Brain pericyte (primary cell): ENCODE measurements at regions not wholly inside any gene's neighbourhood (a gene's known extent, or its start where the extent isn't known, plus 50 kb on each side); places are given as distances from the start of the nearest gene placed in this dataset.
"Not testable (repeated sequence)": the region's sequence is repeated elsewhere in the genome, so short reads cannot be mapped to it uniquely, and the experiment has no call there.

Experiments
- DNase-seq: peaks from one replicate; pipeline ENCODE4 v3.0.0-alpha.2; 2012; ENCODE audit warnings: low read depth, low spot score

DNA sequence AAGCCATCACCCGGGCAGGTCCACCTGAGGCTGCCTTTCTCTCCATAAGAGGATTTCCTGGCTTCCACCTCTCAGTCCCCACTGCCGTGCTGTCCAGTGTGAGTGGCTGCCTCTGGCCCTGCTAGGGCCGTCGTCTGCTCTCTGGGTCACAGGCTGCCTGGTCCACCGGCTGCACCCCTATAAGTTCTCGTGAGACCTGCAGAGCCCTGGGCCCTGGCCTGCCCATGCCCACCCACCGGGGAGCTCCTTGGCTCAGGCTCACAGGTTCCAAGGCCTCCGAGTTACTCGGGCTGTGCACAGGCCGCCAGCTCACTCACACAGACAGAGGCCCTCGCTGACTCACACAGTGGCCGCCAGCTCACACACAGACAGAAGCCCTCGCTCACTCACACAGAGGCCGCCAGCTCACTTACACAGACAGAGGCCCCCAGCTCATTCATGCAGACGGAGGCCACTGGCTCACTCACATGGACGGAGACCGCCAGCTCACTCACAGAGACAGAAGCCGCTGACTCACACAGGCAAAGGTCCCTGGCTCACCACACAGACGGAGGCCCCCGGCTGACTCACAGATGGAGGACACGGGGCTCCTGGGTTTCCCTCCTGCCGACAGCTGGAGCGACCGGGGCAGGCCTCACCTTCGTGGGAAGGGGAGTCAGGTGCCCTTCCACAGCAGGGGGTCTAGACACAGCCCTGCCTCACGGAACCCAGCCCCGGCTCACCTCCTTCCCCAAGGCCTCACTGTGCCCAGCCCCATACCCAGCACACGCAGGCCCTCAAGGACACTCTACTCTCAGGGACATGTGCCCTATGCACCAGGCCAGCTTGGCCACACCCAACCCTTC lies 334.1 kb upstream of the MYT1L start:
- DNase-seq, result no peak

DNA sequence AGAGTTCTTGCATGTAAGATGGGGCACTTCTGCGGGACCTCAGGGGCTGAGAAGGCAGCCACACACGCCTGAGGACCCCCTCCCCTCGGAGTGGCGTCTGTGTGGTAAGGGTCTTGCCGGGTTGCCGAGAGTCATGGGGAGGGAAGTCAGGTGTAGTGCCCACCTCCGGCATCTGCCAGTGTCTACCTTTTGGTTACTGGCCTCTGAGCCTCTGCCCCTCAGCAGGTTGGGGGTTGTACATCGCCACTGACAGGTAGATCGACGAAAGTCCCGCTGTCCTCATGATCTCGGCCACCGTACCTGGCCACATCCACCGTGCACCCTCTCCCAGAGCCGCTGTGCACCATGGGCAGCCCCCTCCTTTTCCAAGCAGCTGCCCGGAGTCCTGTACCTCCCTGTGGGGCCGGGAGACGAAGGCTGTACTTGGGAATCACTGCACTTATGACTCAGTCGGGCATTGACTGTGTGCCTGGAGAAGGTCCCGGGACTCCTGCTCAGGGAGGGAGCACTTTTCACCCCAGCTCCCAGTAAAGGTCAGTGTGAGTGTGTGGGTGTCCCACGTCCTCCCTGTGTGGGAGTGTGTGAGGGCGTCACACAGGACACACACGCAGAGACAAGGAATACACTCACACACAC lies 332.4 kb upstream of the MYT1L start:
- DNase-seq, result no peak

DNA sequence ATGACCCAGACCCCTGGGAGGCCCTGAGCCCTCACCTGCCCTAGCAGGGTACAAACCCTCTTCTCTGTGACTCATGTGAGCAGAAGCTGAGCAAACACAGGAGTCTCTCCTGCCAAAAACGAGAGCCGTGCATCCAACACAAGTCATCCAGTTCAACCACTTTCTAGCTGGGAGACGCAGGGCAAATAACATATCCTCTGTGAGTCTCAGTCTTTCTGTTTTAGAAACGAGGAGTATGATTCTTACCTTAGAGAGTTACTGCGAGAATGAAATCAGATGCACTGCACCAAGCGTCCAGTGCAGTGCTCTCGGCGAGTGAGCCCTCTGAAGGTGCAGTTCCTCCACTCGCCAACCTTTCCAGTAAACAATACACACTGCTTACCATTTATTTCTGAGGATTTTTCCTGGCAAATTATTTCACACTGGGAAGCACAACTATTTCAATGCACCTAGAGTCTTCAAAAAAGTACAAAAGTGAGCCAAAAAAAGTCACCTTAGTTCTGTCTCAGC lies 331.8 kb upstream of the MYT1L start:
- no peak for DNase-seq

DNA sequence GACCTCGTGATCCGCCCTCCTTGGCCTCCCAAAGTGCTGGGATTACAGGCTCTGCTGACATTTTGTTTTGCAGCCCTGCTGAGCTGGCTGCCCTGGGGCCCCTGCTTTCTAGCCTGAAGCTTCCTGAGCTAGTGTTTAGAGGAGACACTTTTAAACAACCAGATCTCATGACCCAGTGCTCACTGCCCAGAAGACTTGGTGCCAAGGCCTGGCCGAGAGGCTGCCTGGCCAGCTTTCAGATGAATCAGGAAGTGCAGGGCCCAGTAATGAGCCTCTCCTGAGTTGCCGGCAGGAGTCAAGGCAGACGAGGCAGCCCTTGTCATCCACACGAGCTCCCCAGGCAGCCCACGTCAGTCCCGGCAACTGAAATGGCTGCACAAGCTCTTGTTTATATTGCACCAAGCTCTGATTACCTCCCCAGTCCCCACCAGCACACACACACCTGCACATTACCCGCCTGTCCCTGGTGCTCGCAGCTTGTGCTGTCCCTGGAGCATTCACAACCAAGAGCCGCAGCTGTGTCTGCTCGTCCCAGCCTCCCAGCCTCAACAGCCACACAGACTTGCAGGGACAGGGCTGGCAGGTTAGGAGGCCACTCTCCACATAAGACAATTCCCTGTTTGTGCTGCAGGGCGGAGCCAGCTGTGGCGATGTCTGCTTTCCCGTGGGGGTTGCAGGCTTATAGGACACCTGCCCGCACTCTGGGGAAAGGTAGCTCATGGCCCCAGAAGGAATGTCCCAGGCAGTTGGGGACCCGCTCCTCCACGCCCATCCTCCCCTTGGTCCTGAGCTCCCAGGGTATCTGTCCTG lies 331.2 kb upstream of the MYT1L start:
- DNase-seq, result no peak

DNA sequence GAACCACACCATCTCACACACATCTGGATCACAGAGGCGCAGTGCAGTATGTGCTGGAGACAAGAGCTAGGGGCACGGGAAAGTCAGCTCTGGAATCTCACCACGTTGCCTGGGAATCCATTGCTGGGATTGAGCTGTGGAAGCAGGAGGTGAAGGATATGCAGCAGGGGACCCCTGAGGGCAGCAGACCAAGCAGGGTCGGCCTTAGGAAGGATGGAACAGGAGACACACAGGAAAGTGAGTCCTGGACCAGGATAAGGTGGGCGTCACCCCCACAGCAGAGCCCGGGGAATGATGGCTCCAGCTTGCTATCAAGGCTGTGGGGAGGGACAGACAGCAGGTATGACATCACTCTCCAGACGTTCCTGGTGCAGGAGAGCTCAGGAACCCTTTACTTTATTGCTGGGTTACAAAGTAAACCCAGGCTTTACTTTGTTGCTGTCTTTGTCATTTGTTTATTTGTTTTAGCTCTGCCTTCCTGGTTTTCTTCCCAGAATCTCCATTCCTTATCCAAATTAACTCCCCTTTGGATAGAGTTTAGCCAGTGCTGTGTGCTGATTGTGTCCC lies 329.8 kb upstream of the MYT1L start:
- DNase-seq, result no peak

DNA sequence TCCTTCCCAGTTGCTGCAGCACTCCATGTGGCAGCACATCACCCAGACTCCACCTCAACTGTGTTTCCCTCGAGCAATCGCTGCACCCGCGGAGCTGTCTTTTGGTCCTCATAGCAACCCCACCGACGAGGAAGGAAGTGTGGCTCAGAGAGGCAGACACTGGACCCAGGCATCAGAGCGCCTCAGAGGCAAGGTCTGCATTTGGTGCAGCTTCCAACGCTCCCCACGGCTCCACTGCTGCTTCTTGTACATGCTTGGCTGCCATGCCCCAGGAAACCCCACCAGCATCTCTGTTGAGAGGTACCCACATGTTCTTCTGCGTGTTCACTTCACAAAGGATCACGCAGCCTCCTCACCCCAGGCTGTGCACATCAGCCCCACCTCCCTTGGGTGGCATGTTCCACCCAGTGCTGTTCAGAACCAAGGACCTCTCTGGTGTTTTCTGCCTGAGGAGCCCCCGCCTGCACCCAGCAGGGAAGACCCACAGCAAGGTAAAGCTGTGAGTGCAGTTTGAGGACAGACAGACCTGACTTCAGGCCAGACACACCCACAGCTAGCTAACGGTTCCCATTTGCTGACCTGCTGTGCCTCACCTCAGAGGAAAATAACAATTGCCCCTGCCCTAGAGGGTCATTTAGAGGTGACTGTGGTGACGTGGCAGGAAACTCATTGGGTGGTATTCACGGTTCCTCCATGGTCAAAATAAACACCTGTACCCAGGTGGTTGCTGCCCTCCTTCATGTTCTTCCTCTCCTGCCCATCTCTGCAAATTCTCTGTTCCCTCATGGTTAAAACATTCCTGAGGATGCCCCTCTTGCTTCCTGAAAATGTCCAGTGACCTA lies 326.3 kb upstream of the MYT1L start:
- no peak for DNase-seq

DNA sequence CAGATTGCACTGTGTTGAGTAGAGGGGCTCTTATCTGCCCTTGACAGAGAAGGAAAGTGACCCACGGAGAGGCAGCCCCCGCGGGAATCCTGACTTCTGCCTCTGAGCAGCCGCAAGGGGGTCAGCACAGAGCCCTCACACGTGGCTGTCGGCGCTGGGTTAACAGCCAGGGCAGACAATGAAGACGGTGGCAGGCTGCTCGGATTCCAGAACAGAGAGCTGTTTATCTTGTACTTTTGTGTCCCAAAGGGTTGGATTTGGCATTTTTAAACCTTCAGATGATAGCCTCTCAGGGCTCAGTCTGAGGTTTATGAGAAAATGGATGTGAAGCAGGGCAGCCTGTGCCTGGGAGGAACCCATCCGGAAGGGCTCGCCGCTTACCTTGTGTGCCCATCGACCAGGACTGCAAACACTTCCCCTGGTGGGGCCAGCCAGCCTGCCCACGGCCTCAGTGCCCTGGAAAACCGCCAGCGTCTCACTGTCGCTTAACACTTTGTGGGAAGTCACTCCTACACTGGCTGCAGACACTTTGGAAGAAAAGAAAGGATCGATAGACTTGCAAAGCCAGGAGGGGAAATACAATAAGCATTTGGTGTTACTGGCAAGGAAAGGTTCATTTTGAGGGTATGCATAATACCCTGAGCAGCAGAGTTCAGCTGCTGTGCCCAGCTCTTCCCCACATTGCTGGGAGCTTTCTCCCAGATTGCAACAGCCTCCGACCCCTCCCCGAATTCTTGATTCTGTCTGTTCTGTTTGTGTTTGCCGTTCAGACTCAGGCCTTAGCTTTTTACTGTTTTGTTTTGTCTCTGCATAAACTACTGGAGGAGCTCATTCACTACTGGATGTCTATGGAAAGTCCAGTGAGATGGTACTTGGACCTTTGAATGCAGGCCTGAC lies 325.3 kb upstream of the MYT1L start:
- DNase-seq, result no peak

DNA sequence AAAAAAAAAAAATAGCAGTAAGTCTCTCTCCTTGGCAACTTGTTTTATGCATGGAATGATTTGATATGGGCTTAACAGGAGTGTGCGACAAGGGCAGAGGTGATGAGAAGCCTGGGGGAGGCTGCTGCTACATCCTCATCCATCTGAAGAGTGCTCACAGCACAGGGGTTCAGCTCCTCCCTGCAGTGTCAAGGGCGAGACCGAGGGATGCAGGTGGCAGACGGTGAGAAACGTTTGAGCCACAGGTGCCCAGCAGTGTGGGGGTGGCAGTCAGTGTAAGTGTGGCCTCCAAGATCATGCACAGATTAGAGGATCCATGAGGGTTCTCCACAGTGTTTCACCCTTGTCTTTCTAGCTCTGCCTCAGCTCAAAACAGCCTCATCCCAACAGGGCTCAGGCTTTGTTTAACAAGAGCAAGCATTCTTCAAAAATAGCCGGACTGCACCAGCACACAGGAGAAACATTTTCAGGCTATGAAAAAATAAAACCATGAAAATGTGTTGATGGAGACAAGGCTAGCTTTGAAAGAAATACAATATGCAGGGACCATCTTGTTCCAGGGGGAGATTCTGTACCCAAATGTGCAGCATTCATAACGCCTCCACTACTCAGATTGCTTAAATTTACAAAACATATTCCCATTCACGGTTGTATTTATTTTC lies 324.5 kb upstream of the MYT1L start:
- DNase-seq, result no peak

DNA sequence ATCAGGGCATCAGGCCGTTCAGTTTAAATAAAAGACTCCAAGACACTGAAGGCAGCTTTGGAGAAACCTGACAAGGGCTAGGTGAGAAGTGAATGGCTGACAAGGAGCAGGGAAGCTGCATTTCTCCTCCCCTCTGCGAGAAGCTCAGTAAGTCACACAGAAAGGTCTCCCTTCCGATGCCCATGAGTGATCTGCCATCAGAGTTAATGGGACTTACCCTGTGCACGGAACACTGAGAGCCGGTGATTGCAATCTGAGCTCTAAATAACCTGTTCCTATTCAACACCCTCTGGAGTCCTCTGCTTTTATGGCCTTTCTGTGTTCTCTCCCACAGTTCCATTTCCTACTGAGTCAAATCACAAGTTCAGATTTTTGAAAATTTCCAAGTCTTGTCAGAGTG lies 322.2 kb upstream of the MYT1L start:
- DNase-seq, result no peak

DNA sequence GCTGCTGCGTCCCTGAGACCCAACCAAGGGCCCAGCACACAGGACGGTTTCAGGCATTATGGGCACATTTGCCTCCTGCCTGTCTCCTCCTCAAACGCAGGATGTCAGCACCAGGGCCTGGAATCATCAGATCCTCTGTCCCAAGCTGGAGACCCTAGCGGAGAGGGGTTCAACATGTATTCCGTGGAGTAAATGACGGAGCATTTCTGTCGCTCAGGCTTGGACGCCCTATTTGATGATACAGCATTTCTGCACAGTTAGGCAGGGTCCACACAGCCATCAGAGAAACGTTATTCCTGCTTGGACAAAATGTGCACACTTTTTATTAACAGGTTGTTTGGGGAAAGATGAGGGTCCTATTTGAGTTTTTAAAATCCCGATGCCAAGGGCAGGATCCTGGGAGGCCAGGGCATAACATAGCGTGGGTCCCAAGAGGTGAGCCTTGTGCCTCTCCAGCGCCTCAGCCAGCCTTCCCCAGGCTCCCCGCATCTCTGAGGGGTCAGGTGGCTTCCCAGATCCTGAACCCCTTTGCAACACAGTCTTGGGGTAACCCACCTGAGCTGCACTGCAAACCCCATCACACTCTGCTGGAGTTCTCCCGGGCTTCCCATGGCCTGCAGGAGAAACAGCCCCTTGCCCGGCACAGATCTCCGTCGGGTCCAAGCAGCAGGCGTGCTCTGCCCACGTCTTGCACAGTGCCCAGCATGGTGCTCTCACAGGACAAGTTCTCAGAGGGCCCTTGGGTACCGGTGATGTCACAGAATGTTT lies 319.7 kb upstream of the MYT1L start:
- DNase-seq, result no peak

DNA sequence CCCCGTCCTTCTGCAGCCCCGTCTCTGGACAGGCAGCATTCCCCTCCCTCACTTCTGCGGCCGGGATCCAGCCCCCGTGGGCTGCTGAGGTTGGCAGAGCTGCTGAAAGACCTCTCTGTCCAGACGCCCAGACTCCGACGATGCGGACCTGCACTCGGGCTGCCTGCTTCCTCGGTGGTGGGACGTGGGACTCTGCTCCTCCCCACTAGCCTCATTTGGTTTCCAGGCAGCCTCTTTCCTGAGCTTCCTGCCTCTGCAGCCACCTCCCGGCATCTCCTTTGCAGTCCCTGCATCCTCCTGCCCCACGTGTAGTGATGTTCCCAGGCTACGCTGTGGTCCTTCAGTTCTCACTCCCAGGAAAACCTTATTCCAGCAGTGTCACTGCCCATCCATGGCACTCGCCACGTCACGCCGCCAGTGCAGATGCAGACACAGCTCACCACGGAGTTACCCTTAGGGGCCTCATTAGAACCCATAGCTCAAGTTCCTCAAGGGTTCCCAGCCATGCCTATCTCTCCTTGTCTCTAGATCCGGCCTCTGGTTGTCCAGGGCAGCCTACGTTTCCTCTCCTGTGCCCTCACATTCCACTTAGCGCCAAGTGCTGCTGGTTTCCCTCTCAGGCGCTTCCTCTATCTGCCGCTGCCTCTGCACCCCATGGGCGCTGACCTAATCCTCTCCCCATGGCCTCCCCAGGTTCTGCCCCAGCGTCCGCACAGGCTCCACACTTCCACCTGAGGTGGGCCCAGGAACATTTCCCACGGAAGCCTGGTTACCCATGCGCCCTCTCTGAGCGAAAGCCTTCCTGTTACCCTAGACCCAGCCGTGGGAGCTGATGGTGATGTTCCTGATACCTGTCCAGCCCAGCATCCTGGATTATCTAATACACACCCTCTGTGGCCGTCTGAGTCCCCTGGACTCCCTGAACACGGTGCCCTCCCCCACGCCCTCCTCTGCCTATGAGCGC lies 318.3 kb upstream of the MYT1L start:
- no peak for DNase-seq

DNA sequence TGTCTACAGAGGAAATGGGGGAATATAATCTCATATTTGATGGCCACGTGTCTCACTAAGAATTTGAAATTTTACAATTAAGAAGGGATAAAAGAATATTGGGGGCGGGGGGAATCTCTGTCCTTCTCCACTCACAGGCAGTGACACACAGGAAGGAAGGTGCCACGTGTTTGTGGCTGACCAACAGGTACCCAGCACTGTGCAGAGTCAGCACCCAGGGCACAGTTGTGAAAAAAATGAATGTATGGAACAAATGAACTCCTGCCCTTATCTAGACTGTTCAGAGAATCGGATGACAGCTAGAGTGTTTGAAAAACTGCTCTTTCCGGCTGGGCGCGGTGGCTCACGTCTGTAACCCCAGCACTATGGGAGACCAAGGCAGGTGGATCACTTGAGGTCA lies 317.0 kb upstream of the MYT1L start:
- no peak for DNase-seq

DNA sequence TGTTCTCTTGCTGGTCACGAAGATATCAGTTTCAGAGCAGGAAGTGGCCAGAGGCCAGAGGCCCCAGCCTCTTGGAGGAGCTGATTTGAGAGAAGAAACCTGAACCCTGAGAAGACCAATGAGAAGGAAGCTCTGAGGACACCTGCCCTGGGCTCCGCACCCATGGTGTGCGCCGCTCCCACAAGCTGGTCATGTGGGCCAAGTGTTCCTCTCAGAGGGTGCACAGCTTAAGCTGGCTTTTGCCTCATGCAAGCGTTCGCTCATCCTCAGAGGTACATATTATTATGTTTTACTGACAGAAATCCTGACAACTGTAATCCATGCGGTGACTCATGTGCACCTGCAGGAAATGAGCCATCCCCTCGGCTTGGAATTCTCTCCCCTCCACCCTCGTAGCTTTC lies 316.1 kb upstream of the MYT1L start:
- no peak for DNase-seq

DNA sequence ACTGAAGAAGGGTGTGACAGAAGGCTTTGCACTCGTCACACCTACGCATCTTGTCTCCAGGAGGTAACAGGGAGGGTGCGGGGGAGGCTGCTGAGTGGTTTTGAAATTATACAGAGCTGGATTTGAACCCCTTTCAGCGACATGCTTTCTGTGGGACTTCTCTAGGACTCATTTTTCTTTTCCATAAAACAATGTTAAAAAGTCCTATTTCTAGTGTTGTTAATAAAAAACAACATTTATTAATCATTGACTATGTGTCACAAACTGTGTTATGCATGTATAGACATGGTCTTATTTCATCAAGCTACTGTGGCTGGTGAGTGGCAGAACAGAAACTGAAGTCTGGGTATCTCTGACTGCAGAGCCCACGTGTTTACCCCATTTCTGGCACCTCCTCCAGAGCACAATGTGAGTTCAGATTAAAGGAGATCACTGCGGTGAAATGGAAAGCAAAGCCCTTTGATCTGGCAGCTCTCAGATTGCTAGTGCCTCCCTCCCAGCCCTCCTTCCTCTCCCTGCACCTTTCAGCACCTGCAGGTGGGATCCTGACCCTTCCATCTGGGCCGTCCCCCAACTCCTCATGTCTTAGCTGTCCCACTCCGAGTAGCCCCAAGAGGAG lies 315.5 kb upstream of the MYT1L start:
- DNase-seq, result no peak

DNA sequence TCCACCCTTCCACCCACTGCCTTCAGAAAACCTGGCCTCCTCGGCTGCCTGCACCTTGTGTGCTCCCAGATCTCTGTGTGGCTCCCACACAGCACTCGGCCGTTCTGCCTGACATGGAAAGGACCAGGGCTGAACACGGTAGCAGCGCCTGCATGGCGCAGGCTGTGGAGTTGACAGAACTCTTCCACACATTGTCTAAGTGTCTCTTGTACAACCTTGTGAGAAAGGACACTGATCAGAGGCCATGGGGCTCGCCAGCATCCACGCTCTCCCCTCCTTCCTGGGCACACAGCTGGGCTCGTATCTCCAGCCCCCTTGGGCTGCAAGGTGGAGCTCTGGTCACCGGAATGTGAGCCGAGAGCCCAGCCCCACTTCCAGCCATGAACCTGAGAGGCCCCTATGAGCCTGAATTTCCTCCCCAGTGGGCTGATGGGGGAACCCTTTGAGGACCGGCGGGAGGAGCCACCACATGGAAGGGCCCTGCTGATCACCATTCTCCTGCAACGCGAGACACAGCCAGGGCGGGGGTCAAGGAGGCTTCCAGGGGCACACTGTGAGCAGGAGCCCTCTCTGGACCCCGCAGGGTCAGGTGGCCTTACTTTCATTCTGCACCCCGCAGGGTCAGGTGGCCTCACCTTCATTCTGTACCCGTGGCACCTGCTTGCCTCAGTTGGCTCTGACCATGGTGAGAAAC lies 314.2 kb upstream of the MYT1L start:
- no peak for DNase-seq

DNA sequence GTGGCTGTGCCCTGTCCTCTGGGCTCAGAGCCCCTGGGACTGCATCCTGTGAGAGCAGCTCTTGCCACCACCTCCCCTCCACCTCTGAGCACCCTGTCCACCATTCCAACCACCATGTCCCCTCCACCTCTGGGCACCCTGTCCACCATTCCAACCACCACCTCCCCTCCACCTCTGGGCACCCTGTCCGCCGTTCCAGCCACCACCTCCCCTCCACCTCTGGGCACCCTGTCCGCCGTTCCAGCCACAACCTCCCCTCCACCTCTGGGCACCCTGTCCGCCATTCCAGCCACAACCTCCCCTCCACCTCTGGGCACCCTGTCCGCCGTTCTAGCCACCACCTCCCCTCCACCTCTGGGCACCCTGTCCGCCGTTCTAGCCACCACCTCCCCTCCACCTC lies 313.7 kb upstream of the MYT1L start:
- not testable (repeated sequence) for DNase-seq
